Testis (tissue), 2 donors: ENCODE measurements at regions not wholly inside any gene's neighbourhood (a gene's known extent, or its start where the extent isn't known, plus 50 kb on each side); places are given as distances from the start of the nearest gene placed in this dataset.

Experiments used
- DNase-seq: peaks from one replicate; pipeline ENCODE4 v3.0.0-alpha.2; 2019
- H3K27ac ChIP-seq, 2 donors: fragments of 200-600 bp; sonication (generic); one replicate each; pipeline ENCODE4 v1.5.1; 2019
- H3K27me3 ChIP-seq: fragments of 200-600 bp; sonication (generic); one replicate; pipeline ENCODE4 v1.5.1; 2019
- H3K36me3 ChIP-seq: fragments of 200-600 bp; sonication (generic); one replicate; pipeline ENCODE4 v1.5.1; 2017; ENCODE audit warnings: low read depth; ENCODE audit errors: missing control alignments
- H3K4me1 ChIP-seq: fragments of 200-600 bp; sonication (generic); one replicate; pipeline ENCODE4 v1.5.1; 2019
- H3K4me3 ChIP-seq, 2 donors: fragments of 200-600 bp; sonication (generic); one replicate each; pipeline ENCODE4 v1.5.1; 2017 to 2019
- H3K9me3 ChIP-seq: fragments of 200-600 bp; sonication (generic); one replicate; pipeline ENCODE4 v1.5.1; 2017
- POLR2A ChIP-seq: fragments of 450-650 bp; IDR thresholded peaks from one replicate; pipeline ENCODE4 v1.6.1; 2017; ENCODE audit warnings: antibody characterized with exemption, mild to moderate bottlenecking, moderate library complexity
- WGBS, 2 donors: methylation state at CpG; one replicate each; pipeline ENCODE4 v1.1.5; 2018; 5-methylcytosine and 5-hydroxymethylcytosine counted together
- intact Hi-C: fragments of 100-400 bp; cut with DNase I; formaldehyde crosslinking; loops from one replicate; pipeline ENCODE4 v1.15.1; 2023; ENCODE audit warnings: low total_unique reads
- TF ChIP-seq, protein P1 (sequence below), 3 experiments: fragments of 450-650 bp in 2 of 3; fragments of 200-600 bp in 1 of 3; sonication (generic) in 1 of 3; IDR thresholded peaks; one replicate each; pipeline ENCODE4 v1.5.1; 2016 to 2019; ENCODE audit warnings: antibody characterized with exemption in 3 of 3, mild to moderate bottlenecking in 2 of 3, moderate library complexity in 1 of 3

DNA sequence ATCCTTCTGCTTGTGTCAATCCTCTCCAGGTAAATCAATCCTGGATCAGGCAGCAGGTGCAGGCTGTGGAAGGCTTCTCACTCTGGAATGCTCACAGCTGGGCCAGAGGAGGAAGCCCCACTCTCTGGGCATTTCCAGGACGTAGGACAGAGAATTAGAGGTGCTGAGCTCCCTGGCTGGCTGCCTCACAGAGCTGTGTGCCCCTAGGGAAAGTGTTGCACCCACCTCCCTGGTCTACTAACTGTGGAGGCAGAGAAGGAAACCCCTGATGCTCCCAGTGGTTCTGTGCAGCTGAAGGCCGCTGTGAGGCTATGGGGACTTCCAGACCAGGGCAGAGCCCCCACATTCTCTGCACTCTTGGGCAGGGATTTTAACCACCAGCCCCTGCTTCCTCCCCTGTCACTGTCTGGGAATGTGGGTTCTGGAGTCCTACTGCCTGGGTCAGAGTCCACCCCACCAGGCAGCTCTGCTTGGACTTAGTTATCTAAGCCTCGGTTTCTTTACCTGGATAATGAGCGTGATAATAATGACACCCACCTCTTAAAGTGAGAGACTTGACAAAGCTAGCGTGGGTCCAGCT is 73.5 kb upstream of the EEPD1 start:
- peaks cover 4% of the 10 kb centered on the region for H3K4me1 ChIP-seq
- no peak for DNase-seq
- no peaks in the 10 kb centered on the region for H3K27me3 ChIP-seq
- no peak for TF ChIP-seq POLR2A
- TF ChIP-seq, protein P1, sequence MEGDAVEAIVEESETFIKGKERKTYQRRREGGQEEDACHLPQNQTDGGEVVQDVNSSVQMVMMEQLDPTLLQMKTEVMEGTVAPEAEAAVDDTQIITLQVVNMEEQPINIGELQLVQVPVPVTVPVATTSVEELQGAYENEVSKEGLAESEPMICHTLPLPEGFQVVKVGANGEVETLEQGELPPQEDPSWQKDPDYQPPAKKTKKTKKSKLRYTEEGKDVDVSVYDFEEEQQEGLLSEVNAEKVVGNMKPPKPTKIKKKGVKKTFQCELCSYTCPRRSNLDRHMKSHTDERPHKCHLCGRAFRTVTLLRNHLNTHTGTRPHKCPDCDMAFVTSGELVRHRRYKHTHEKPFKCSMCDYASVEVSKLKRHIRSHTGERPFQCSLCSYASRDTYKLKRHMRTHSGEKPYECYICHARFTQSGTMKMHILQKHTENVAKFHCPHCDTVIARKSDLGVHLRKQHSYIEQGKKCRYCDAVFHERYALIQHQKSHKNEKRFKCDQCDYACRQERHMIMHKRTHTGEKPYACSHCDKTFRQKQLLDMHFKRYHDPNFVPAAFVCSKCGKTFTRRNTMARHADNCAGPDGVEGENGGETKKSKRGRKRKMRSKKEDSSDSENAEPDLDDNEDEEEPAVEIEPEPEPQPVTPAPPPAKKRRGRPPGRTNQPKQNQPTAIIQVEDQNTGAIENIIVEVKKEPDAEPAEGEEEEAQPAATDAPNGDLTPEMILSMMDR (IDR thresholded peaks at IDR 0.05), result no peak
- H3K27ac ChIP-seq, result no peak overlapping the region
- H3K4me3 ChIP-seq, result no peak overlapping the region
- intact Hi-C loops, result no loop called here
- 92 to 93% methylated on average over 5 of the region's 5 CpGs for WGBS, 2 donors
- no peaks in the 10 kb centered on the region for H3K36me3 ChIP-seq
- H3K9me3 ChIP-seq, result no peaks in the 10 kb centered on the region

DNA sequence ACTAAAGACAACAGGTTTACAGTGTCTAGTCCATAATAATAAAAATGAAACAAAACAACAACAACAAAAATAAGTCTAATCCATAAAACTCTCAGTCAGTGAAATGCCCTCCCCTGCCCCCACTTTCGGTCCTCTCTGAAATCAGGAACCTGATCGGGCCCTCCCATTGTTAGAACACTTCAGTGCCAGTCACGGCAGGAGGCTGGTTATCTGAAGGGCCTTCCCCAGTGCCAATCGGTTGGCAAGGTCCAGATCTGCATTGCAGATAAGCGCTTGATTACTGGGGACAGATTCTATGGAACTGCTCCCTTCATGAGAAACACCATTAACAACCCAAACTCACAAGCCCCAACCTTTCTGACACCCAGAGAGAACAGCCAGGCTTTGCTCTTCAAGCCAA is 72.2 kb upstream of the EEPD1 start:
- Histone ChIP-seq H3K4me1 (peaks cover 4% of the 10 kb centered on the region), H3K27ac (no peak overlapping the region), H3K27me3 (no peaks in the 10 kb centered on the region), H3K4me3 (no peak overlapping the region), H3K36me3 (no peaks in the 10 kb centered on the region), H3K9me3 (no peaks in the 10 kb centered on the region)
- TF ChIP-seq, protein P1 (IDR thresholded peaks at IDR 0.05), result no peak
- TF ChIP-seq POLR2A, result no peak
- intact Hi-C loops, result no loop called here
- DNase-seq, result no peak
- WGBS, 2 donors, result 90 to 92% methylated on average over 5 of the region's 5 CpGs

DNA sequence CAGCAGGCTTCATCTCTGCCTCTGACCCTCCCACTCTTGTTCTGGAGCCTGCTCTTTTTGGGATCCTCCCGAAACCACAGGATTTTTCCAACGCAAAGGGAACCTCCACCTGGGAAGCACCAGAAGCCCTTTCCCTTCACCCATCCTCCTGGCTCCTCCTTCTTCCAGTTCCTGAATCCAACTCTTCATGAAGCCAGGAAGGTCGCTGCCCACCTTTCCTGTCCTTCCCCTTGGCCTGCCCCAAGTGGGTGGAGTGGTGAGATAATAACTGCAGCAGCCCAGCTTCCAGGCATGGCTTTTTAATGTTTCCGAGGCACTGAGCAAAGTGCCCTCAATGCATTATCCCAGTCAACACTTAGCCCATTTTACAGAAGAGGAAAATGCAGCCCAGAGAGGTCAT is 70.8 kb upstream of the EEPD1 start:
- no peak for DNase-seq
- WGBS, 2 donors, result 74 to 83% methylated on average over 4 of the region's 4 CpGs
- H3K27me3 ChIP-seq, result no peaks in the 10 kb centered on the region
- no peaks in the 10 kb centered on the region for H3K9me3 ChIP-seq
- H3K36me3 ChIP-seq, result no peaks in the 10 kb centered on the region
- no peak overlapping the region for H3K27ac ChIP-seq
- no peak overlapping the region for H3K4me3 ChIP-seq
- TF ChIP-seq, protein P1 (IDR thresholded peaks at IDR 0.05), result no peak
- TF ChIP-seq POLR2A, result no peak
- no peaks in the 10 kb centered on the region for H3K4me1 ChIP-seq
- intact Hi-C loops, result no loop called here

DNA sequence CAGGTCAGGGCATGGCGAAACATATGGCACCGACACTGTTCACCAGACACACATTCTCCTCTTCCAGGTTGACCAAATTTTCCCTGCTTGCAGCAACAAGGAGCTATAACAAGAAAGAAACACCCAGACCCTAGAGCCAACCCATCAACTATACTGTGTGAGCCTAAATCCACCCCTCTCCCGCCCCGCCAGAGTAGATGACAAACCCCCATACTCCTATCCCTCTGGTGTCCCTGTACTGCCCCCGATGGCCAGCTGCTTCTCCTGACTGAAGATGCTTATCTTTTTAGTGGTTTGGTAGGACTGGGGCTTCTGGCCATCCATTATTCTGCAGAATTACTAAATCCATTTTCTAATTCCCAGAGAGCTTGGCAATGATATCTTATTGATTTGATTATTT is 70.1 kb upstream of the EEPD1 start:
- no peak overlapping the region for H3K4me3 ChIP-seq
- WGBS, 2 donors, result 90 to 93% methylated on average over 5 of the region's 5 CpGs

More for the DNA sequence above, 70.1 kb upstream of the EEPD1 start:
- no peak for DNase-seq
- intact Hi-C loops, result no loop called here
- Histone ChIP-seq H3K27ac (no peak overlapping the region), H3K27me3 (no peaks in the 10 kb centered on the region), H3K36me3 (no peaks in the 10 kb centered on the region), H3K9me3 (no peaks in the 10 kb centered on the region), H3K4me1 (no peaks in the 10 kb centered on the region)
- TF ChIP-seq, protein P1 (IDR thresholded peaks at IDR 0.05), result no peak
- TF ChIP-seq POLR2A, result no peak
